ENCODE measurements at regions not wholly inside any gene's neighbourhood (a gene's known extent, or its start where the extent isn't known, plus 50 kb on each side); places are given as distances from the start of the nearest gene placed in this dataset.
"Not testable (repeated sequence)": the region's sequence is repeated elsewhere in the genome, so short reads cannot be mapped to it uniquely, and the experiment has no call there.

- DNase-seq: no peak
- Histone ChIP-seq H3K27me3 (ENCODE audit: insufficient read depth, low read depth, severe bottlenecking) (no peaks in the 10 kb centered on the region), H3K4me3 (ENCODE audit: low read depth, low read length) (no peak overlapping the region), H3K27ac (no peak overlapping the region), H3K36me3 (no peaks in the 10 kb centered on the region), H3K9me3 (ENCODE audit: severe bottlenecking) (no peaks in the 10 kb centered on the region)
- no peak for TF ChIP-seq CTCF (IDR thresholded peaks at IDR 0.05; ENCODE audit: low read depth, low read length)
Observed at GRCh38 chr20:59482351-59483187, 121.8 kb upstream of the PHACTR3 start.

DNA sequence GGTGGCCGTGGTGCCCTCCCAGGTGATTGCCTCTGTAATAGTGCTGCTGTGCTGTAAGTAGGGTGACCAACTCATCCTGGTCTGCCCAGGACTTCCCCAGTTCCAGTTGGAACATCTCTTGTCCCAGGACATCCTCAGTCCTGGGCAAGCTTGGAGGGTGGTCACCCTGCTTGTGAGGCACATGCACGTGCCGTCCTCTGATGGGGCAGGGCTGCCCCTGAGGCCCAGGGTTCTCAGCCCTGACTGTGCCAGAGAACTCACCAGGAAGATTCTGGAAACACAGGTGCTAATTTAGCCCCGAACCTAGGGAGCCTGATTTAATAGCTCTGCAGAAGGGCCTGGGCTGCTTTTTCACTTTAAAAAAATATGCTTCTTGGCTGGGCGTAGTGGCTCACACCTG lies 120.9 kb upstream of the PHACTR3 start:
- Histone ChIP-seq H3K27me3 (ENCODE audit: insufficient read depth, low read depth, severe bottlenecking) (no peaks in the 10 kb centered on the region), H3K36me3 (no peaks in the 10 kb centered on the region), H3K27ac (no peak overlapping the region), H3K4me3 (ENCODE audit: low read depth, low read length) (no peak overlapping the region), H3K9me3 (ENCODE audit: severe bottlenecking) (no peaks in the 10 kb centered on the region)
- TF ChIP-seq CTCF (IDR thresholded peaks at IDR 0.05; ENCODE audit: low read depth, low read length): no peak
- DNase-seq: no peak

DNA sequence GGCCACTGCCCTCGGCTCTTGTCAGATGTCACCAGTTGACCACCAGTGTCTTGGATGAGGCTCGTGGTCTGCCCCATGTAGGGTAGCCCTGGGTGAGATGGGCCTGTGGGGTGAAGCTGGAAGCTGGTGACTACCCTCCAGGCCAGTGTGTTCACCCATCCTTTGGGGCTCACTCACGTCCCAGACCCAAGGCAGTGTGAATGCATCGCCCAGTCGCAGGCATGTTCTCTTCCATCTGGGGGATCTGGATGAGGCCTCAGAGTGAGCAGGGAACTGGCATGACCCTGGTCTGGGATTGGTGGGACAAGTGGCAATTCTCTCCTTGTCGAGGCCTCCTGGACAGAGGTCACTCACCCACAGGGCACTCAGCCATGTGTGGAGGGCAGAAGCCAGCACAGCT lies 120.1 kb upstream of the PHACTR3 start:
- DNase-seq: no peak
- Histone ChIP-seq H3K27ac (no peak overlapping the region), H3K27me3 (ENCODE audit: insufficient read depth, low read depth, severe bottlenecking) (no peaks in the 10 kb centered on the region), H3K36me3 (no peaks in the 10 kb centered on the region), H3K4me3 (ENCODE audit: low read depth, low read length) (no peak overlapping the region), H3K9me3 (ENCODE audit: severe bottlenecking) (no peaks in the 10 kb centered on the region)
- TF ChIP-seq CTCF (IDR thresholded peaks at IDR 0.05; ENCODE audit: low read depth, low read length): no peak

- H3K36me3 ChIP-seq: no peaks in the 10 kb centered on the region
- DNase-seq: no peak
- no peaks in the 10 kb centered on the region for H3K27me3 ChIP-seq (ENCODE audit: insufficient read depth, low read depth, severe bottlenecking)
- H3K27ac ChIP-seq: no peak overlapping the region
- H3K9me3 ChIP-seq (ENCODE audit: severe bottlenecking): no peaks in the 10 kb centered on the region
- H3K4me3 ChIP-seq (ENCODE audit: low read depth, low read length): no peak overlapping the region
- TF ChIP-seq CTCF (IDR thresholded peaks at IDR 0.05; ENCODE audit: low read depth, low read length): no peak
Observed at GRCh38 chr20:59485576-59486454, 118.5 kb upstream of the PHACTR3 start.

- not testable (repeated sequence) for DNase-seq; H3K27me3 ChIP-seq (ENCODE audit: insufficient read depth, low read depth, severe bottlenecking); H3K4me3 ChIP-seq (ENCODE audit: low read depth, low read length); H3K9me3 ChIP-seq (ENCODE audit: severe bottlenecking); H3K27ac ChIP-seq; H3K36me3 ChIP-seq
Observed at GRCh38 chr20:59488459-59488858, 115.9 kb upstream of the PHACTR3 start.

DNA sequence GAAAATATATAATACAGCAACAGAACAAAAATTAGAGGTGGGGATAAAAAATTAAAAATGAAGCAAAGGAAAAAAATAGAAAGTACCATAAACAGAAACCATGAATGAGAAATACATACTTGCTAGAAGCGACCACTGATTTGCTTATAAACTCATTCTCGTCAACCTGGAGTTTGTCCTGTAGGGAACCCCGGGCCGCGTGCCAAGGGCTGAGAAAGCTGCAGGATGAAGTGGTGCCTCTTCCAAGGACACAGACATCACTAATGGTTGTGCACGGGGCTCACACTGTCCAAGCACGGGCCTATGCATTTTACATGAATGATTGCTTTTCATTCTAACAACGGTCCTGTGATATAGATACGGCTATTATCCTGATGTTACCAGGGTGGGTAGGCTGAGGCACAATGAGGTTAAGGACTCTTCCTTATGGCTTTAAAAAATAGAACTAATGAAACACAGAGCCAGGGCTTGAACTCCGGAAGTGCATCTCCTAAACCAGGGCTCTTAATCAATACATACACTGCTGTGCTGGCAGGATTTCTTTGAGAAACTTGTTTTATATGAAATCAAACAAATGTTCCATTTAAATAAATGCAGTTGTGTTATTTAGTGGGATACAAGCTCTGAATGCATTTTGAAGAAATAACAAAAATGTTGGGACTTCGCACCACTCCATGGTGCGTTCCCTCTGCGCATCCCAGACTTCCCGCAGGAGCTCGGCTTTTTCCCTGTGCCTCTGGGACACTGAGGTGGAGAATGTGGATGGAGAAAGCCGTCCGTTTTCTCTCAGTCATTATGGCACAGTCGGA lies 113.9 kb upstream of the PHACTR3 start:
- DNase-seq; H3K9me3 ChIP-seq (ENCODE audit: severe bottlenecking); H3K27me3 ChIP-seq (ENCODE audit: insufficient read depth, low read depth, severe bottlenecking); H3K36me3 ChIP-seq; H3K27ac ChIP-seq; H3K4me3 ChIP-seq (ENCODE audit: low read depth, low read length): not testable (repeated sequence)
